Neural progenitor cell (in vitro differentiated cells): ENCODE measurements at regions not wholly inside any gene's neighbourhood (a gene's known extent, or its start where the extent isn't known, plus 50 kb on each side); places are given as distances from the start of the nearest gene placed in this dataset.

Experiments used
- DNase-seq: peaks from one replicate; pipeline ENCODE4 v3.0.0-alpha.2; 2016; ENCODE audit warnings: low spot score
- H2AFZ ChIP-seq: fragments of 200-600 bp; sonication (generic); replicated peaks from 2 replicates; pipeline ENCODE4 v1.6.1; 2016; ENCODE audit warnings: antibody characterized with exemption
- H3F3A ChIP-seq: fragments of 200-600 bp; sonication (generic); 2 replicates; pipeline ENCODE4 v1.6.1; 2016; ENCODE audit warnings: antibody characterized with exemption, low read depth
- H3K27ac ChIP-seq: fragments of 200-600 bp; sonication (generic); 2 replicates; pipeline ENCODE4 v1.5.1; 2016; ENCODE audit warnings: mild to moderate bottlenecking
- H3K27me3 ChIP-seq: fragments of 200-600 bp; sonication (generic); 2 replicates; pipeline ENCODE4 v1.6.1; 2016; ENCODE audit warnings: mild to moderate bottlenecking, moderate library complexity
- H3K36me3 ChIP-seq: fragments of 200-600 bp; sonication (generic); 2 replicates; pipeline ENCODE4 v1.5.1; 2016
- H3K4me1 ChIP-seq: fragments of 200-600 bp; sonication (generic); 2 replicates; pipeline ENCODE4 v1.6.1; 2016; ENCODE audit warnings: mixed run types
- H3K4me2 ChIP-seq: fragments of 200-600 bp; sonication (generic); 2 replicates; pipeline ENCODE4 v1.6.1; 2016
- H3K4me3 ChIP-seq: fragments of 200-600 bp; sonication (generic); 2 replicates; pipeline ENCODE4 v1.5.1; 2016
- H3K79me2 ChIP-seq: fragments of 200-600 bp; sonication (generic); 2 replicates; pipeline ENCODE4 v1.6.1; 2016; ENCODE audit warnings: low read depth
- H3K9ac ChIP-seq: fragments of 200-600 bp; sonication (generic); 2 replicates; pipeline ENCODE4 v1.6.1; 2016
- H3K9me3 ChIP-seq: fragments of 200-600 bp; sonication (generic); 2 replicates; pipeline ENCODE4 v1.5.1; 2016; ENCODE audit warnings: low read depth
- H4K20me1 ChIP-seq: fragments of 200-600 bp; sonication (generic); 2 replicates; pipeline ENCODE4 v1.6.1; 2016; ENCODE audit warnings: low read depth
- H3K27ac Mint-ChIP-seq: 3 replicates; pipeline ENCODE4 v1.8.0; 2021; ENCODE audit warnings: mixed read lengths
- H3K27me3 Mint-ChIP-seq: 2 replicates; pipeline ENCODE4 v1.8.0; 2022; ENCODE audit warnings: low read depth, mild to moderate bottlenecking, inconsistent platforms, moderate library complexity, mixed read lengths; ENCODE audit not compliant: insufficient read depth
- H3K36me3 Mint-ChIP-seq: 3 replicates; pipeline ENCODE4 v1.8.0; 2021; ENCODE audit warnings: mixed read lengths
- H3K4me1 Mint-ChIP-seq: 3 replicates; pipeline ENCODE4 v1.8.0; 2021; ENCODE audit warnings: mixed read lengths
- H3K4me3 Mint-ChIP-seq: 3 replicates; pipeline ENCODE4 v1.8.0; 2021; ENCODE audit warnings: mild to moderate bottlenecking, moderate library complexity, mixed read lengths
- H3K9me3 Mint-ChIP-seq: 3 replicates; pipeline ENCODE4 v1.8.0; 2020; ENCODE audit warnings: mixed read lengths
- CTCF ChIP-seq: fragments of 200-600 bp; sonication (generic); IDR thresholded peaks from 2 replicates; pipeline ENCODE4 v1.5.1; 2017; ENCODE audit warnings: antibody characterized with exemption, mild to moderate bottlenecking
- EZH2 ChIP-seq: fragments of 200-600 bp; sonication (generic); IDR thresholded peaks from 2 replicates; pipeline ENCODE4 v1.6.1; 2017; ENCODE audit warnings: antibody characterized with exemption, mild to moderate bottlenecking, moderate library complexity
- EZH2phosphoT487 ChIP-seq: fragments of 200-600 bp; sonication (generic); IDR thresholded peaks from 2 replicates; pipeline ENCODE4 v1.6.1; 2017; ENCODE audit warnings: antibody characterized with exemption

GRCh38 chr6:53433951-53434285, 85.2 kb upstream of the ELOVL5 start:
- Histone ChIP-seq H3K36me3 (no peaks in the 10 kb centered on the region), H3K27me3 (no peaks in the 10 kb centered on the region), H2AFZ (no peak overlapping the region), H3K4me3 (no peak overlapping the region), H3K9ac (no peak overlapping the region), H3F3A (no peaks in the 10 kb centered on the region), H3K4me2 (no peak overlapping the region), H3K27ac (no peak overlapping the region), H3K4me1 (no peaks in the 10 kb centered on the region), H3K79me2 (no peaks in the 10 kb centered on the region), H4K20me1 (no peaks in the 10 kb centered on the region), H3K9me3 (no peaks in the 10 kb centered on the region)
- DNase-seq, result no peak
- Mint-ChIP-seq H3K27ac (no peak overlapping the region), H3K9me3 (no peaks in the 10 kb centered on the region), H3K36me3 (no peaks in the 10 kb centered on the region), H3K27me3 (peaks cover 2% of the 10 kb centered on the region), H3K4me3 (no peak overlapping the region), H3K4me1 (peaks cover 20% of the 10 kb centered on the region)
- TF ChIP-seq EZH2phosphoT487, result no peak
- no peak for TF ChIP-seq EZH2
- no peak for TF ChIP-seq CTCF

GRCh38 chr6:53433261-53433950, 84.7 kb upstream of the ELOVL5 start:
- no peaks in the 10 kb centered on the region for H3K9me3 Mint-ChIP-seq
- H3K36me3 ChIP-seq, result no peaks in the 10 kb centered on the region
- TF ChIP-seq EZH2phosphoT487 (no peak), CTCF (no peak), EZH2 (no peak)

GRCh38 chr6:53432318-53433161, 83.8 kb upstream of the ELOVL5 start:
- H3K9me3 Mint-ChIP-seq, result no peaks in the 10 kb centered on the region
- no peak overlapping the region for H3K4me3 ChIP-seq
- no peaks in the 10 kb centered on the region for H3K79me2 ChIP-seq
- H3K27me3 Mint-ChIP-seq, result peaks cover 2% of the 10 kb centered on the region
- peaks cover 20% of the 10 kb centered on the region for H3K4me1 Mint-ChIP-seq
- no peak overlapping the region for H3K27ac ChIP-seq
- H3K4me2 ChIP-seq, result no peak overlapping the region
- no peak overlapping the region for H3K4me3 Mint-ChIP-seq
- TF ChIP-seq EZH2 (no peak), CTCF (no peak), EZH2phosphoT487 (no peak)
- no peak overlapping the region for H3K27ac Mint-ChIP-seq
- H3K9ac ChIP-seq, result no peak overlapping the region
- no peaks in the 10 kb centered on the region for H3F3A ChIP-seq
- H3K27me3 ChIP-seq, result no peaks in the 10 kb centered on the region
- no peaks in the 10 kb centered on the region for H3K36me3 Mint-ChIP-seq
- no peaks in the 10 kb centered on the region for H3K4me1 ChIP-seq
- no peaks in the 10 kb centered on the region for H3K9me3 ChIP-seq
- DNase-seq, result no peak
- no peak overlapping the region for H2AFZ ChIP-seq
- H3K36me3 ChIP-seq, result no peaks in the 10 kb centered on the region
- H4K20me1 ChIP-seq, result no peaks in the 10 kb centered on the region

More at GRCh38 chr6:53433261-53433950, 84.7 kb upstream of the ELOVL5 start:
- Histone ChIP-seq H2AFZ (no peak overlapping the region), H3K4me3 (no peak overlapping the region), H4K20me1 (no peaks in the 10 kb centered on the region), H3K79me2 (no peaks in the 10 kb centered on the region), H3K9me3 (no peaks in the 10 kb centered on the region), H3K27me3 (no peaks in the 10 kb centered on the region), H3F3A (no peaks in the 10 kb centered on the region), H3K27ac (no peak overlapping the region), H3K4me1 (no peaks in the 10 kb centered on the region), H3K4me2 (no peak overlapping the region), H3K9ac (no peak overlapping the region)
- Mint-ChIP-seq H3K36me3 (no peaks in the 10 kb centered on the region), H3K27me3 (peaks cover 2% of the 10 kb centered on the region), H3K4me3 (no peak overlapping the region), H3K4me1 (peaks cover 20% of the 10 kb centered on the region), H3K27ac (no peak overlapping the region)
- DNase-seq, result no peak
